22Rv1 (cell line): ENCODE measurements at regions not wholly inside any gene's neighbourhood (a gene's known extent, or its start where the extent isn't known, plus 50 kb on each side); places are given as distances from the start of the nearest gene placed in this dataset.

Experiments used
- H3K27ac ChIP-seq: fragments of 450-650 bp; 2 replicates; pipeline ENCODE4 v1.5.1; 2017
- ZFX ChIP-seq: fragments of 450-650 bp; IDR thresholded peaks from 2 replicates; pipeline ENCODE4 v1.6.1; 2017; ENCODE audit warnings: antibody characterized with exemption, borderline replicate concordance
- TF ChIP-seq, protein P1 (sequence below): fragments of 450-650 bp; IDR thresholded peaks from 2 replicates; pipeline ENCODE4 v1.5.1; 2017; ENCODE audit warnings: mild to moderate bottlenecking

- no peak overlapping the region for H3K27ac ChIP-seq
Measured at GRCh38 chr18:54716586-54716985, 111.7 kb upstream of the RAB27B start.

GRCh38 chr18:54717673-54718407 is 110.4 kb upstream of the RAB27B start:
- no peak overlapping the region for H3K27ac ChIP-seq
- TF ChIP-seq, protein P1, sequence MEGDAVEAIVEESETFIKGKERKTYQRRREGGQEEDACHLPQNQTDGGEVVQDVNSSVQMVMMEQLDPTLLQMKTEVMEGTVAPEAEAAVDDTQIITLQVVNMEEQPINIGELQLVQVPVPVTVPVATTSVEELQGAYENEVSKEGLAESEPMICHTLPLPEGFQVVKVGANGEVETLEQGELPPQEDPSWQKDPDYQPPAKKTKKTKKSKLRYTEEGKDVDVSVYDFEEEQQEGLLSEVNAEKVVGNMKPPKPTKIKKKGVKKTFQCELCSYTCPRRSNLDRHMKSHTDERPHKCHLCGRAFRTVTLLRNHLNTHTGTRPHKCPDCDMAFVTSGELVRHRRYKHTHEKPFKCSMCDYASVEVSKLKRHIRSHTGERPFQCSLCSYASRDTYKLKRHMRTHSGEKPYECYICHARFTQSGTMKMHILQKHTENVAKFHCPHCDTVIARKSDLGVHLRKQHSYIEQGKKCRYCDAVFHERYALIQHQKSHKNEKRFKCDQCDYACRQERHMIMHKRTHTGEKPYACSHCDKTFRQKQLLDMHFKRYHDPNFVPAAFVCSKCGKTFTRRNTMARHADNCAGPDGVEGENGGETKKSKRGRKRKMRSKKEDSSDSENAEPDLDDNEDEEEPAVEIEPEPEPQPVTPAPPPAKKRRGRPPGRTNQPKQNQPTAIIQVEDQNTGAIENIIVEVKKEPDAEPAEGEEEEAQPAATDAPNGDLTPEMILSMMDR: no peak
- TF ChIP-seq ZFX: no peak

More at GRCh38 chr18:54716586-54716985, 111.7 kb upstream of the RAB27B start:
- TF ChIP-seq ZFX: no peak
- TF ChIP-seq, protein P1: no peak

GRCh38 chr18:54718408-54718773 is 109.9 kb upstream of the RAB27B start:
- TF ChIP-seq, protein P1: no peak
- no peak for TF ChIP-seq ZFX
- no peak overlapping the region for H3K27ac ChIP-seq

DNA sequence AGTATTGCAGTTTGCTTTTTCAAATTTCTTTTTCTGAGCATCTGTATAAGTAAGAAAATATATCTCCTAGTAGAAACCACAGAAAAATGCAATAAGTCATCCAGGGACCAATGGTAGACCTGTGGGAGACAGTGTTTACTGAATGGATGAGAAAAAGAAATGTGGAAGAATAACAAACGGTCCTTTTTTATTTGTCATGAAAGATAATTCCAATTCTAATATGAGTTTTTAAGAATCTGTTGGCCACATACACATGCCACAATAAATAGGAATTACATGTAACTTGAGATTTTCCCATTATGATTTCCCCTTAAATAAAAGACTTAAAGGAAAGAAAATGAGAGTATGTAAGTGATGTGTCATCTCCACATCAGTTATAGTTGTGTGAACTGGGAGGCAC is 107.7 kb upstream of the RAB27B start:
- TF ChIP-seq, protein P1: no peak
- TF ChIP-seq ZFX: no peak
- H3K27ac ChIP-seq: no peak overlapping the region

DNA sequence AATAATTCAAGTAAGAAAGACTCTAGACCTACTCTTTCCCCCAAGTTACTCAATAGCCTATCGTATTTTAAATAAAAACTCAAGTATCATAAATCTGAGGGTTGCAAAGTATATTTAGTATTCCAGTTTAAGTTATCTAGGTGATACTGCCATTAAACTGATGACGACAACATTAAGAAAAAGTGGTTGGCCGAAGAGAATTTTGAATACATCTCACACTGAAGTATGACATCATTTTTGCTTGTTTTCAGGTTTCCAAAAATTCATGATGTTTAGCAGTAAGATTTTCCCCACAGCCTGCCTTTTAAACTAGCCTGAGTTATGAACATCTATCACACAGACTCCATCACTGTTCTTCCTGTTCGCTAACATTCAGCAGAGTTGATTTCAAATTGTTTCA is 102.1 kb upstream of the RAB27B start:
- no peak overlapping the region for H3K27ac ChIP-seq
- TF ChIP-seq, protein P1: no peak
- no peak for TF ChIP-seq ZFX

- TF ChIP-seq, protein P1: no peak
- no peak for TF ChIP-seq ZFX
- no peak overlapping the region for H3K27ac ChIP-seq
Measured at GRCh38 chr18:54734059-54734458, 94.2 kb upstream of the RAB27B start.

DNA sequence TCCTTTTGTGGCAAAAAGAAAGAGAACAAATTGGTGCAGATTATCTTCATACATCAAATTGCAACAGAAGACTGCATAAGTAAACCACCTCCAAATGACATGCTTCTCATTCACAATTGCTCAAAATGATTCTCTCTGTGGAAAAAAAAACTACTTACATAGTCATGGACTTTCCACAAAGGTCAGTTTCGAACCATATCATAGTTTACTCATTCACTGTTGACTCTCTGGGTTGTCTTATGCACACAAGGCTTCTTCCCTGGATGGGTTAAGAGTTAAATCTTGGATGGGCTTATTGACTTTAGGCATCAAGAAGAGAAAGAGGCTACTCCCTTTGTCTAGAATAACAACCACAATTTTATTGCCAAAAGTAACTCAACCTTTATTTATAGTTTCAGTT is 91.3 kb upstream of the RAB27B start:
- H3K27ac ChIP-seq: no peak overlapping the region
- TF ChIP-seq, protein P1: no peak
- no peak for TF ChIP-seq ZFX
